Fibroblast of lung (primary cell): ENCODE measurements at regions not wholly inside any gene's neighbourhood (a gene's known extent, or its start where the extent isn't known, plus 50 kb on each side); places are given as distances from the start of the nearest gene placed in this dataset.

Experiments
- EZH2 ChIP-seq: IDR thresholded peaks from 2 replicates; pipeline ENCODE4 v1.5.1; 2012; ENCODE audit warnings: low read length, control low read depth, mild to moderate bottlenecking; ENCODE audit errors: missing control alignments
- TF ChIP-seq, protein P1 (sequence below), 2 donors: IDR thresholded peaks in 1 of 2; conservative IDR thresholded peaks in 1 of 2; 1 replicate in 1 of 2; 2 replicates in 1 of 2; pipeline ENCODE4 v1.5.1; 2011 to 2012; ENCODE audit warnings: low read length in 2 of 2, control low read depth in 1 of 2, inconsistent platforms in 1 of 2, low read depth in 1 of 2, mild to moderate bottlenecking in 1 of 2

DNA sequence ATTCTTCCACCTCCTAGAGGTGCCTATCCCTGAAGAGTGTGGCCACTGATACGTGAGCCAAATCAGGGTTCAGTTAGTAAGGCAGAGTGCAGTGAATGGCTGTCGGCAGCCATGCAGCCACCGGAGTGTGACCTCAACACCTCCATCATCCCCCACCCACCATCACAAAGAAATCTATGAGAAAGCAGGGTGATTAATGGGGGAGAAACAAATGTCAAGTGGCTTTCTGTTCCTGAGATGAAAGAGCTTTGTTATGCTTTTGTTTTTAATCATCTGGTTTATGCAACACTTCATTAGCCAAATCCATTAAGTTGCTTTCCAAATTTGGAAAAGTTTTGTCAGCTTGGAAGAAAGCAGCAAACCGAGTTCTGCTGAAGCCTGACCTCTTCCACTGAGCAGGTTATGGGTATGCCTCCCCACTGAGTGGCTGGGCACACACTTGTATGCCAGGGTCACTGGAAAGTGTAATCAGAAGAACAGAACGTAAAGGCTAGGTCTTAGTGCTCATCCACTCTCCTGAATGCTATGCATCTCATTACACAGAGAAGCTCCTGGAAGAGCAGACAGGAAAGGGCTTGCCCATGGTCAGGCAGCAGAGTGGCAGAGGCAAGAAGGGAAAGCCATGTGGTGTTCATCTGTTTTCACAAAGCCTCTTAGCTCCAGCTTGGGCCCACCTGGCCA, 57.1 kb upstream of the ATP1B1 start:
- TF ChIP-seq, protein P1, sequence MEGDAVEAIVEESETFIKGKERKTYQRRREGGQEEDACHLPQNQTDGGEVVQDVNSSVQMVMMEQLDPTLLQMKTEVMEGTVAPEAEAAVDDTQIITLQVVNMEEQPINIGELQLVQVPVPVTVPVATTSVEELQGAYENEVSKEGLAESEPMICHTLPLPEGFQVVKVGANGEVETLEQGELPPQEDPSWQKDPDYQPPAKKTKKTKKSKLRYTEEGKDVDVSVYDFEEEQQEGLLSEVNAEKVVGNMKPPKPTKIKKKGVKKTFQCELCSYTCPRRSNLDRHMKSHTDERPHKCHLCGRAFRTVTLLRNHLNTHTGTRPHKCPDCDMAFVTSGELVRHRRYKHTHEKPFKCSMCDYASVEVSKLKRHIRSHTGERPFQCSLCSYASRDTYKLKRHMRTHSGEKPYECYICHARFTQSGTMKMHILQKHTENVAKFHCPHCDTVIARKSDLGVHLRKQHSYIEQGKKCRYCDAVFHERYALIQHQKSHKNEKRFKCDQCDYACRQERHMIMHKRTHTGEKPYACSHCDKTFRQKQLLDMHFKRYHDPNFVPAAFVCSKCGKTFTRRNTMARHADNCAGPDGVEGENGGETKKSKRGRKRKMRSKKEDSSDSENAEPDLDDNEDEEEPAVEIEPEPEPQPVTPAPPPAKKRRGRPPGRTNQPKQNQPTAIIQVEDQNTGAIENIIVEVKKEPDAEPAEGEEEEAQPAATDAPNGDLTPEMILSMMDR (conservative IDR thresholded peaks at IDR 0.05 in 1 of 2, IDR thresholded peaks at IDR 0.05 in 1 of 2; ENCODE audit: low read depth in 1 of 2, low read length in 2 of 2), result no peak
- TF ChIP-seq EZH2, result no peak
